ENCODE measurements at regions not wholly inside any gene's neighbourhood (a gene's known extent, or its start where the extent isn't known, plus 50 kb on each side); places are given as distances from the start of the nearest gene placed in this dataset.

- no peaks in the 10 kb centered on the region for H3K9me3 ChIP-seq (ENCODE audit: control insufficient read depth, insufficient read depth, low read depth, low read length)
- H3K27me3 ChIP-seq (ENCODE audit: control insufficient read depth, insufficient read depth, low read length): 0 out of 2 replicates have a peak, but pooled peaks cover 5% of the 10 kb centered on the region
- TF ChIP-seq REST (IDR thresholded peaks at IDR 0.05; ENCODE audit: insufficient read depth in 1 of 2, low read depth in 2 of 2, low read length in 1 of 2) (no peak), SIN3A (IDR thresholded peaks at IDR 0.05; ENCODE audit: borderline replicate concordance, insufficient read depth, low read depth, low read length) (no peak), TCF7L2 (IDR thresholded peaks at IDR 0.05; ENCODE audit: low read depth, low read length) (no peak), CTCF (IDR thresholded peaks at IDR 0.05) (no peak), POLR2AphosphoS5 (IDR thresholded peaks at IDR 0.05; ENCODE audit: low read depth, low read length) (no peak)
- no TSS peak for BruUV-seq (replicated peaks)
- DNase-seq (ENCODE audit: low read depth, low spot score): no peak
- H3K36me3 ChIP-seq (ENCODE audit: control insufficient read depth, insufficient read depth, low read length): no peaks in the 10 kb centered on the region
- ATAC-seq: no peak
- CTCF ChIA-PET: no interaction called here
- intact Hi-C loops (cut with micrococcal nuclease; ENCODE audit: unreplicated experiment) (no loop called here), in situ Hi-C loops (cut with HindIII; ENCODE audit: low pct_unique_long_range_greater_than_20kb, low sequenced_read_pairs) (no loop called here)
- POLR2A ChIA-PET: no interaction called here
- H3K27ac ChIP-seq (ENCODE audit: low read length): no peak overlapping the region
- no peak overlapping the region for H3K4me3 ChIP-seq (ENCODE audit: low read depth in 2 of 2, low read length in 2 of 2)
- no peaks in the 10 kb centered on the region for H3K4me1 ChIP-seq (ENCODE audit: control insufficient read depth, insufficient read depth, low read length)
These were observed 389.3 kb upstream of the ATP11B start for GRCh38 chr3:182404031-182404430.

GRCh38 chr3:182405759-182406158 is 387.5 kb upstream of the ATP11B start:
- Histone ChIP-seq H3K9me3 (ENCODE audit: control insufficient read depth, insufficient read depth, low read depth, low read length) (no peaks in the 10 kb centered on the region), H3K27ac (ENCODE audit: low read length) (no peak overlapping the region), H3K4me3 (ENCODE audit: low read depth in 2 of 2, low read length in 2 of 2) (no peak overlapping the region), H3K4me1 (ENCODE audit: control insufficient read depth, insufficient read depth, low read length) (no peaks in the 10 kb centered on the region), H3K36me3 (ENCODE audit: control insufficient read depth, insufficient read depth, low read length) (no peaks in the 10 kb centered on the region), H3K27me3 (ENCODE audit: control insufficient read depth, insufficient read depth, low read length) (0 out of 2 replicates have a peak, but pooled peaks cover 5% of the 10 kb centered on the region)
- BruUV-seq (replicated peaks): no TSS peak
- in situ Hi-C loops (cut with HindIII; ENCODE audit: low pct_unique_long_range_greater_than_20kb, low sequenced_read_pairs) (no loop called here), intact Hi-C loops (cut with micrococcal nuclease; ENCODE audit: unreplicated experiment) (no loop called here)
- ATAC-seq: no peak
- ChIA-PET CTCF (no interaction called here), POLR2A (no interaction called here)
- DNase-seq (ENCODE audit: low read depth, low spot score): no peak
- no peak for TF ChIP-seq POLR2AphosphoS5 (IDR thresholded peaks at IDR 0.05; ENCODE audit: low read depth, low read length)

DNA sequence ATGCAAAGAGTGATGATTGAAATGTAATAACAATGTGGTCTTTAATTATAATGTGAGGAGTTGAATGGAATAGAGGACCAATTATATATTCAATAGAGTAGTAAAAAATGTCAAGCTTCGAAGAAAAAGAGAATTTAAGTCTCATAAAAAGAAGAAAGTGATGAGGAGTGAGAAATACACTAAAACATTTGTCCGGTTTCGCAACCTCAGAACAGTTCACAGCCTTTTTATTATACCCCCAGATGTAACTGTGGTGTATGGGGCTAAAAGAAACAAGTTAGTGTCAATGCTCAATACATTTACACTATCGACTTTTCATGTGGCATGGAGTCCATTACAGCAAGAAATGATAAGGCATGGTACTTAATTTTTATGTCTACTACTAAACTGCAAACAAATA is 386.5 kb upstream of the ATP11B start:
- intact Hi-C loops (cut with micrococcal nuclease; ENCODE audit: unreplicated experiment) (no loop called here), in situ Hi-C loops (cut with HindIII; ENCODE audit: low pct_unique_long_range_greater_than_20kb, low sequenced_read_pairs) (no loop called here)
- Histone ChIP-seq H3K27ac (ENCODE audit: low read length) (no peak overlapping the region), H3K9me3 (ENCODE audit: control insufficient read depth, insufficient read depth, low read depth, low read length) (no peaks in the 10 kb centered on the region), H3K4me3 (ENCODE audit: low read depth in 2 of 2, low read length in 2 of 2) (no peak overlapping the region), H3K4me1 (ENCODE audit: control insufficient read depth, insufficient read depth, low read length) (no peaks in the 10 kb centered on the region), H3K36me3 (ENCODE audit: control insufficient read depth, insufficient read depth, low read length) (no peaks in the 10 kb centered on the region), H3K27me3 (ENCODE audit: control insufficient read depth, insufficient read depth, low read length) (0 out of 2 replicates have a peak, but pooled peaks cover 5% of the 10 kb centered on the region)
- no peak for TF ChIP-seq POLR2AphosphoS5 (IDR thresholded peaks at IDR 0.05; ENCODE audit: low read depth, low read length)
- POLR2A ChIA-PET: no interaction called here
- CTCF ChIA-PET: no interaction called here
- ATAC-seq (no peak), DNase-seq (ENCODE audit: low read depth, low spot score) (no peak)
- BruUV-seq (replicated peaks): no TSS peak

Measured in Panc1 (cell line).